ENCODE measurements at regions not wholly inside any gene's neighbourhood (a gene's known extent, or its start where the extent isn't known, plus 50 kb on each side); places are given as distances from the start of the nearest gene placed in this dataset.

- H3K9ac ChIP-seq (ENCODE audit: low read length): no peak overlapping the region
- no peaks in the 10 kb centered on the region for H3K9me3 ChIP-seq (ENCODE audit: control insufficient read depth, low read length)
- H3K4me1 ChIP-seq (ENCODE audit: control insufficient read depth, insufficient read depth, low read length): peaks cover 26% of the 10 kb centered on the region
- no peak overlapping the region for H3K4me3 ChIP-seq (ENCODE audit: low read length)
- no peak for DNase-seq (ENCODE audit: low read depth)
- no peaks in the 10 kb centered on the region for H3K36me3 ChIP-seq (ENCODE audit: control insufficient read depth, insufficient read depth, low read length, severe bottlenecking)
- H3K27me3 ChIP-seq (replicated peaks; ENCODE audit: control insufficient read depth, insufficient read depth, low read length): no peaks in the 10 kb centered on the region
Observed at GRCh38 chr6:140544431-140544830, 1170.0 kb upstream of the CITED2 start.

GRCh38 chr6:140542863-140543262 is 1168.4 kb upstream of the CITED2 start:
- Histone ChIP-seq H3K4me3 (ENCODE audit: low read length) (no peak overlapping the region), H3K36me3 (ENCODE audit: control insufficient read depth, insufficient read depth, low read length, severe bottlenecking) (no peaks in the 10 kb centered on the region), H3K9me3 (ENCODE audit: control insufficient read depth, low read length) (no peaks in the 10 kb centered on the region), H3K27me3 (replicated peaks; ENCODE audit: control insufficient read depth, insufficient read depth, low read length) (no peaks in the 10 kb centered on the region), H3K4me1 (ENCODE audit: control insufficient read depth, insufficient read depth, low read length) (peaks cover 37% of the 10 kb centered on the region), H3K9ac (ENCODE audit: low read length) (no peak overlapping the region)
- DNase-seq (ENCODE audit: low read depth): no peak

GRCh38 chr6:140541288-140541687 is 1166.8 kb upstream of the CITED2 start:
- peak overlapping the region; percentile 40 for H3K9ac ChIP-seq (ENCODE audit: low read length)
- H3K36me3 ChIP-seq (ENCODE audit: control insufficient read depth, insufficient read depth, low read length, severe bottlenecking): no peaks in the 10 kb centered on the region
- H3K4me3 ChIP-seq (ENCODE audit: low read length): peak overlapping the region; percentile 18
- no peaks in the 10 kb centered on the region for H3K27me3 ChIP-seq (replicated peaks; ENCODE audit: control insufficient read depth, insufficient read depth, low read length)
- DNase-seq (ENCODE audit: low read depth): peak; percentile 56
- peaks cover 36% of the 10 kb centered on the region for H3K4me1 ChIP-seq (ENCODE audit: control insufficient read depth, insufficient read depth, low read length)
- no peaks in the 10 kb centered on the region for H3K9me3 ChIP-seq (ENCODE audit: control insufficient read depth, low read length)

GRCh38 chr6:140540743-140541142 is 1166.3 kb upstream of the CITED2 start:
- Histone ChIP-seq H3K27me3 (replicated peaks; ENCODE audit: control insufficient read depth, insufficient read depth, low read length) (no peaks in the 10 kb centered on the region), H3K9me3 (ENCODE audit: control insufficient read depth, low read length) (peaks cover 4% of the 10 kb centered on the region), H3K4me3 (ENCODE audit: low read length) (peak overlapping the region; percentile 18), H3K4me1 (ENCODE audit: control insufficient read depth, insufficient read depth, low read length) (peaks cover 36% of the 10 kb centered on the region), H3K9ac (ENCODE audit: low read length) (peak overlapping the region; percentile 40), H3K36me3 (ENCODE audit: control insufficient read depth, insufficient read depth, low read length, severe bottlenecking) (no peaks in the 10 kb centered on the region)
- DNase-seq (ENCODE audit: low read depth): no peak

GRCh38 chr6:140538926-140539325 is 1164.5 kb upstream of the CITED2 start:
- Histone ChIP-seq H3K9me3 (ENCODE audit: control insufficient read depth, low read length) (peaks cover 22% of the 10 kb centered on the region), H3K9ac (ENCODE audit: low read length) (peak overlapping the region; percentile 88), H3K27me3 (replicated peaks; ENCODE audit: control insufficient read depth, insufficient read depth, low read length) (no peaks in the 10 kb centered on the region), H3K4me3 (ENCODE audit: low read length) (no peak overlapping the region), H3K4me1 (ENCODE audit: control insufficient read depth, insufficient read depth, low read length) (peaks cover 32% of the 10 kb centered on the region), H3K36me3 (ENCODE audit: control insufficient read depth, insufficient read depth, low read length, severe bottlenecking) (no peaks in the 10 kb centered on the region)
- peak; percentile 41 for DNase-seq (ENCODE audit: low read depth)

GRCh38 chr6:140537834-140538705 is 1163.6 kb upstream of the CITED2 start:
- no peaks in the 10 kb centered on the region for H3K27me3 ChIP-seq (replicated peaks; ENCODE audit: control insufficient read depth, insufficient read depth, low read length)
- peak; percentile 95 for DNase-seq (ENCODE audit: low read depth)
- H3K9me3 ChIP-seq (ENCODE audit: control insufficient read depth, low read length): peaks cover 27% of the 10 kb centered on the region
- H3K4me1 ChIP-seq (ENCODE audit: control insufficient read depth, insufficient read depth, low read length): peaks cover 32% of the 10 kb centered on the region
- H3K36me3 ChIP-seq (ENCODE audit: control insufficient read depth, insufficient read depth, low read length, severe bottlenecking): no peaks in the 10 kb centered on the region
- H3K9ac ChIP-seq (ENCODE audit: low read length): peak overlapping the region; percentile 88
- H3K4me3 ChIP-seq (ENCODE audit: low read length): peak overlapping the region; percentile 55

GRCh38 chr6:140537211-140537610 is 1162.8 kb upstream of the CITED2 start:
- Histone ChIP-seq H3K9ac (ENCODE audit: low read length) (peak overlapping the region; percentile 88), H3K4me3 (ENCODE audit: low read length) (peak overlapping the region; percentile 55), H3K4me1 (ENCODE audit: control insufficient read depth, insufficient read depth, low read length) (peaks cover 26% of the 10 kb centered on the region), H3K36me3 (ENCODE audit: control insufficient read depth, insufficient read depth, low read length, severe bottlenecking) (no peaks in the 10 kb centered on the region), H3K9me3 (ENCODE audit: control insufficient read depth, low read length) (peaks cover 27% of the 10 kb centered on the region), H3K27me3 (replicated peaks; ENCODE audit: control insufficient read depth, insufficient read depth, low read length) (no peaks in the 10 kb centered on the region)
- DNase-seq (ENCODE audit: low read depth): peak; percentile 55

- peak overlapping the region; percentile 19 for H3K4me3 ChIP-seq (ENCODE audit: low read length)
- H3K4me1 ChIP-seq (ENCODE audit: control insufficient read depth, insufficient read depth, low read length): peaks cover 26% of the 10 kb centered on the region
- no peak for DNase-seq (ENCODE audit: low read depth)
- H3K9me3 ChIP-seq (ENCODE audit: control insufficient read depth, low read length): peaks cover 27% of the 10 kb centered on the region
- no peak overlapping the region for H3K9ac ChIP-seq (ENCODE audit: low read length)
- H3K36me3 ChIP-seq (ENCODE audit: control insufficient read depth, insufficient read depth, low read length, severe bottlenecking): no peaks in the 10 kb centered on the region
- H3K27me3 ChIP-seq (replicated peaks; ENCODE audit: control insufficient read depth, insufficient read depth, low read length): no peaks in the 10 kb centered on the region
Observed at GRCh38 chr6:140535511-140535910, 1161.1 kb upstream of the CITED2 start.

- Histone ChIP-seq H3K36me3 (ENCODE audit: control insufficient read depth, insufficient read depth, low read length, severe bottlenecking) (no peaks in the 10 kb centered on the region), H3K4me3 (ENCODE audit: low read length) (no peak overlapping the region), H3K9me3 (ENCODE audit: control insufficient read depth, low read length) (peaks cover 27% of the 10 kb centered on the region), H3K4me1 (ENCODE audit: control insufficient read depth, insufficient read depth, low read length) (peaks cover 17% of the 10 kb centered on the region), H3K27me3 (replicated peaks; ENCODE audit: control insufficient read depth, insufficient read depth, low read length) (no peaks in the 10 kb centered on the region), H3K9ac (ENCODE audit: low read length) (no peak overlapping the region)
- DNase-seq (ENCODE audit: low read depth): no peak
Observed at GRCh38 chr6:140533526-140533925, 1159.1 kb upstream of the CITED2 start.

GRCh38 chr6:140504776-140505175 is 1130.3 kb upstream of the CITED2 start:
- peaks cover 14% of the 10 kb centered on the region for H3K4me1 ChIP-seq (ENCODE audit: control insufficient read depth, insufficient read depth, low read length)
- H3K36me3 ChIP-seq (ENCODE audit: control insufficient read depth, insufficient read depth, low read length, severe bottlenecking): no peaks in the 10 kb centered on the region
- H3K9ac ChIP-seq (ENCODE audit: low read length): no peak overlapping the region
- no peaks in the 10 kb centered on the region for H3K27me3 ChIP-seq (replicated peaks; ENCODE audit: control insufficient read depth, insufficient read depth, low read length)
- no peak overlapping the region for H3K4me3 ChIP-seq (ENCODE audit: low read length)
- no peaks in the 10 kb centered on the region for H3K9me3 ChIP-seq (ENCODE audit: control insufficient read depth, low read length)
- no peak for DNase-seq (ENCODE audit: low read depth)

GRCh38 chr6:140500849-140501248 is 1126.4 kb upstream of the CITED2 start:
- no peak overlapping the region for H3K4me3 ChIP-seq (ENCODE audit: low read length)
- H3K36me3 ChIP-seq (ENCODE audit: control insufficient read depth, insufficient read depth, low read length, severe bottlenecking): no peaks in the 10 kb centered on the region
- H3K27me3 ChIP-seq (replicated peaks; ENCODE audit: control insufficient read depth, insufficient read depth, low read length): no peaks in the 10 kb centered on the region
- DNase-seq (ENCODE audit: low read depth): no peak
- peaks cover 14% of the 10 kb centered on the region for H3K4me1 ChIP-seq (ENCODE audit: control insufficient read depth, insufficient read depth, low read length)
- no peak overlapping the region for H3K9ac ChIP-seq (ENCODE audit: low read length)
- no peaks in the 10 kb centered on the region for H3K9me3 ChIP-seq (ENCODE audit: control insufficient read depth, low read length)

Data from adipocyte (in vitro differentiated cells).